Neural cell (in vitro differentiated cells): ENCODE measurements at regions not wholly inside any gene's neighbourhood (a gene's known extent, or its start where the extent isn't known, plus 50 kb on each side); places are given as distances from the start of the nearest gene placed in this dataset.

Experiments
- H2AFZ ChIP-seq: fragments of 200-600, 300-800 bp; sonication (generic), shearing (Covaris generic); 2 replicates; pipeline ENCODE4 v1.6.0; 2014; ENCODE audit warnings: low read depth, mild to moderate bottlenecking, antibody characterized with exemption, low read length, moderate library complexity
- H3F3A ChIP-seq: fragments of 200-600 bp; shearing (Covaris generic); 2 replicates; pipeline ENCODE4 v1.6.1; 2016; ENCODE audit warnings: mild to moderate bottlenecking, moderate library complexity, mixed read lengths, antibody characterized with exemption, low read length; ENCODE audit not compliant: insufficient read depth, poor library complexity, severe bottlenecking
- H3K27ac ChIP-seq: fragments of 200-600, 300-800 bp; sonication (generic), shearing (Covaris generic); 2 replicates; pipeline ENCODE4 v1.5.1; 2014; ENCODE audit warnings: mild to moderate bottlenecking, low read length, moderate library complexity
- H3K27me3 ChIP-seq: fragments of 300-800, 200-600 bp; sonication (generic), shearing (Covaris generic); 2 replicates; pipeline ENCODE4 v1.6.0; 2014; ENCODE audit warnings: mild to moderate bottlenecking, low read depth, low read length, moderate library complexity; ENCODE audit not compliant: insufficient read depth
- H3K36me3 ChIP-seq: fragments of 300-800, 200-600 bp; sonication (generic), shearing (Covaris generic); 2 replicates; pipeline ENCODE4 v1.5.1; 2014; ENCODE audit warnings: mild to moderate bottlenecking, antibody characterized with exemption, low read length, moderate library complexity; ENCODE audit not compliant: insufficient read depth
- H3K4me2 ChIP-seq: fragments of 300-800, 200-600 bp; sonication (generic), shearing (Covaris generic); 2 replicates; pipeline ENCODE4 v1.6.0; 2014; ENCODE audit warnings: mild to moderate bottlenecking, low read length
- H3K4me3 ChIP-seq: fragments of 300-800, 200-600 bp; sonication (generic), shearing (Covaris generic); 2 replicates; pipeline ENCODE4 v1.5.1; 2014; ENCODE audit warnings: mild to moderate bottlenecking, low read length, moderate library complexity
- H3K79me2 ChIP-seq: fragments of 200-600 bp; shearing (Covaris generic); replicated peaks from 2 replicates; pipeline ENCODE4 v1.6.0; 2014; ENCODE audit warnings: mild to moderate bottlenecking, low read length, moderate library complexity; ENCODE audit not compliant: insufficient read depth
- H3K9ac ChIP-seq: fragments of 300-800, 200-600 bp; sonication (generic), shearing (Covaris generic); 2 replicates; pipeline ENCODE4 v1.6.1; 2016; ENCODE audit warnings: mild to moderate bottlenecking, low read length, mixed read lengths
- H3K9me2 ChIP-seq: fragments of 200-600 bp; shearing (Covaris generic); 2 replicates; pipeline ENCODE4 v1.6.1; 2016; ENCODE audit warnings: mild to moderate bottlenecking, low read length, mixed read lengths; ENCODE audit not compliant: insufficient read depth
- H3K9me3 ChIP-seq: fragments of 200-600, 300-800 bp; sonication (generic), shearing (Covaris generic); 2 replicates; pipeline ENCODE4 v1.6.1; 2016; ENCODE audit warnings: mild to moderate bottlenecking, mixed run types, low read length, moderate library complexity, mixed read lengths
- H4K20me1 ChIP-seq: fragments of 200-600 bp; shearing (Covaris generic); 2 replicates; pipeline ENCODE4 v1.6.1; 2016; ENCODE audit warnings: mild to moderate bottlenecking, mixed run types; ENCODE audit not compliant: insufficient read depth
- EP300 ChIP-seq: fragments of 450-650 bp; conservative IDR thresholded peaks from 2 replicates; pipeline ENCODE4 v1.6.1; 2014; ENCODE audit warnings: antibody characterized with exemption, mild to moderate bottlenecking, moderate library complexity; ENCODE audit not compliant: poor library complexity, severe bottlenecking
- EZH2 ChIP-seq: fragments of 200-600, 300-800 bp; shearing (Covaris generic), sonication (generic); IDR thresholded peaks from 2 replicates; pipeline ENCODE4 v1.6.1; 2014; ENCODE audit warnings: antibody characterized with exemption, low read length, borderline replicate concordance, mild to moderate bottlenecking; ENCODE audit not compliant: insufficient read depth, poor library complexity, severe bottlenecking
- MXI1 ChIP-seq: fragments of 450-650 bp; conservative IDR thresholded peaks from 2 replicates; pipeline ENCODE4 v1.6.1; 2014; ENCODE audit warnings: antibody characterized with exemption, mild to moderate bottlenecking; ENCODE audit not compliant: poor library complexity, severe bottlenecking
- POLR2AphosphoS5 ChIP-seq: IDR thresholded peaks from 2 replicates; pipeline ENCODE4 v1.6.1; 2012
- RAD21 ChIP-seq: fragments of 450-650 bp; conservative IDR thresholded peaks from 2 replicates; pipeline ENCODE4 v1.6.1; 2014; ENCODE audit warnings: antibody characterized with exemption, mild to moderate bottlenecking, moderate library complexity
- SMC3 ChIP-seq: fragments of 450-650 bp; conservative IDR thresholded peaks from 2 replicates; pipeline ENCODE4 v1.6.1; 2014; ENCODE audit warnings: antibody characterized with exemption, mild to moderate bottlenecking, moderate library complexity; ENCODE audit not compliant: poor library complexity
- TAF1 ChIP-seq: IDR thresholded peaks from 2 replicates; pipeline ENCODE4 v1.6.1; 2012; ENCODE audit warnings: low read depth
- TF ChIP-seq, protein P1 (sequence below): IDR thresholded peaks from 2 replicates; pipeline ENCODE4 v1.6.1; 2012; ENCODE audit warnings: borderline replicate concordance
- TF ChIP-seq, protein P2 (sequence below): fragments of 450-650 bp; IDR thresholded peaks from 2 replicates; pipeline ENCODE4 v1.5.1; 2014; ENCODE audit warnings: antibody characterized with exemption, mild to moderate bottlenecking, moderate library complexity; ENCODE audit not compliant: poor library complexity, severe bottlenecking

DNA sequence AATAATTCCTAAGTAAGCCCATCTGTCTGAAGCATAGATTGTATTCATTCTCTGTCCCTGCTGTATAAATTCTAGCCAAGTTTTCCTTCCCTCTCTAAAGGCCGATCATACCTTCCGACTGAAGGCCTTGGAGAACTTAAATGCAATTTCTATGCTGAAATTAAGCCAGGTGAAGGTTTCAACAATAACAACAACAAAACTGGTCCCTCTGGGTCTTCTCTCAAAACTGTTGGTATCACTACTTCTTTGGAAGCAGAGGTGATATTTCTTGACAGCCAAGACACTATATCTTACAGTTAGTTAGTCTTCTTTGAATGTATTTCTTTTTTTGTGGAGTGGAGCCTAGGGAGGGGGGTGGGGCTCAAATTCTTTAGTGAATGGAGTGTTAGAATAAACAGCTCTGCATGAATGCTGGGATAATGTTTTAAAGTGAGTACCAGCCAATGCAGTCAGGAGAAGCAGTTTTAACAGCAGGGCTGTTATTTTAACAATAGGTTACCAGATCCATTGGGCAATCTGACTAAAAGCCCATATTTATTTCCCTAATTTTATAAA lies 508.9 kb downstream of the EBF1 start:
- Histone ChIP-seq H3K4me2 (no peak overlapping the region), H3K27ac (no peak overlapping the region), H3F3A (no peaks in the 10 kb centered on the region), H4K20me1 (no peaks in the 10 kb centered on the region), H3K36me3 (no peaks in the 10 kb centered on the region), H3K27me3 (no peaks in the 10 kb centered on the region), H2AFZ (no peak overlapping the region), H3K9me2 (no peaks in the 10 kb centered on the region), H3K79me2 (no peaks in the 10 kb centered on the region), H3K4me3 (no peak overlapping the region), H3K9ac (no peak overlapping the region), H3K9me3 (no peaks in the 10 kb centered on the region)
- TF ChIP-seq SMC3, result no peak

DNA sequence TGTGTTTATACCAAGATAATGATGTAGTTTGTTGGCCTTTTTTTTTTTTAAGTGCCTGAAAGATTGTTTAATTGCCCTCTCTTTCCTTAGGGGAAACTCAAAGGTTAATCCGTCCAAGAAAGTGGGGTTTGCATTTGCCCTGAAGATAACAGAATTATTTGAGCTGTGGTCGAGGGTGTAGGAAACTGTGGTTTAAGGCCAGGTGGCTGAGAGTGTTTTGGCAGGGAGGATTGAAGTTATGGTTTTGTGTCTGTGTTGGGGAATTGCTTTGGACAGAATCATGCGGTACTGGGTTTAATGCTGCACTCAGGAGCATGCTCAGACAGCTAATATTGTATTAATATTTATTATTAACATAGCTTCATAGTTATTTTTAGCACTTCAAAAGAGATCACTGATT lies 509.8 kb downstream of the EBF1 start:
- Histone ChIP-seq H3K79me2 (no peaks in the 10 kb centered on the region), H3F3A (no peaks in the 10 kb centered on the region), H3K36me3 (no peaks in the 10 kb centered on the region), H3K9ac (no peak overlapping the region), H2AFZ (no peak overlapping the region), H3K27me3 (no peaks in the 10 kb centered on the region), H3K9me2 (no peaks in the 10 kb centered on the region), H3K27ac (no peak overlapping the region), H4K20me1 (no peaks in the 10 kb centered on the region), H3K4me3 (no peak overlapping the region), H3K9me3 (no peaks in the 10 kb centered on the region), H3K4me2 (no peak overlapping the region)
- TF ChIP-seq TAF1, result no peak
- no peak for TF ChIP-seq SMC3
- no peak for TF ChIP-seq MXI1
- TF ChIP-seq RAD21, result no peak
- TF ChIP-seq EZH2, result no peak
- TF ChIP-seq, protein P1, sequence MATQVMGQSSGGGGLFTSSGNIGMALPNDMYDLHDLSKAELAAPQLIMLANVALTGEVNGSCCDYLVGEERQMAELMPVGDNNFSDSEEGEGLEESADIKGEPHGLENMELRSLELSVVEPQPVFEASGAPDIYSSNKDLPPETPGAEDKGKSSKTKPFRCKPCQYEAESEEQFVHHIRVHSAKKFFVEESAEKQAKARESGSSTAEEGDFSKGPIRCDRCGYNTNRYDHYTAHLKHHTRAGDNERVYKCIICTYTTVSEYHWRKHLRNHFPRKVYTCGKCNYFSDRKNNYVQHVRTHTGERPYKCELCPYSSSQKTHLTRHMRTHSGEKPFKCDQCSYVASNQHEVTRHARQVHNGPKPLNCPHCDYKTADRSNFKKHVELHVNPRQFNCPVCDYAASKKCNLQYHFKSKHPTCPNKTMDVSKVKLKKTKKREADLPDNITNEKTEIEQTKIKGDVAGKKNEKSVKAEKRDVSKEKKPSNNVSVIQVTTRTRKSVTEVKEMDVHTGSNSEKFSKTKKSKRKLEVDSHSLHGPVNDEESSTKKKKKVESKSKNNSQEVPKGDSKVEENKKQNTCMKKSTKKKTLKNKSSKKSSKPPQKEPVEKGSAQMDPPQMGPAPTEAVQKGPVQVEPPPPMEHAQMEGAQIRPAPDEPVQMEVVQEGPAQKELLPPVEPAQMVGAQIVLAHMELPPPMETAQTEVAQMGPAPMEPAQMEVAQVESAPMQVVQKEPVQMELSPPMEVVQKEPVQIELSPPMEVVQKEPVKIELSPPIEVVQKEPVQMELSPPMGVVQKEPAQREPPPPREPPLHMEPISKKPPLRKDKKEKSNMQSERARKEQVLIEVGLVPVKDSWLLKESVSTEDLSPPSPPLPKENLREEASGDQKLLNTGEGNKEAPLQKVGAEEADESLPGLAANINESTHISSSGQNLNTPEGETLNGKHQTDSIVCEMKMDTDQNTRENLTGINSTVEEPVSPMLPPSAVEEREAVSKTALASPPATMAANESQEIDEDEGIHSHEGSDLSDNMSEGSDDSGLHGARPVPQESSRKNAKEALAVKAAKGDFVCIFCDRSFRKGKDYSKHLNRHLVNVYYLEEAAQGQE, result no peak
- no peak for TF ChIP-seq POLR2AphosphoS5
- TF ChIP-seq EP300, result no peak
- TF ChIP-seq, protein P2, sequence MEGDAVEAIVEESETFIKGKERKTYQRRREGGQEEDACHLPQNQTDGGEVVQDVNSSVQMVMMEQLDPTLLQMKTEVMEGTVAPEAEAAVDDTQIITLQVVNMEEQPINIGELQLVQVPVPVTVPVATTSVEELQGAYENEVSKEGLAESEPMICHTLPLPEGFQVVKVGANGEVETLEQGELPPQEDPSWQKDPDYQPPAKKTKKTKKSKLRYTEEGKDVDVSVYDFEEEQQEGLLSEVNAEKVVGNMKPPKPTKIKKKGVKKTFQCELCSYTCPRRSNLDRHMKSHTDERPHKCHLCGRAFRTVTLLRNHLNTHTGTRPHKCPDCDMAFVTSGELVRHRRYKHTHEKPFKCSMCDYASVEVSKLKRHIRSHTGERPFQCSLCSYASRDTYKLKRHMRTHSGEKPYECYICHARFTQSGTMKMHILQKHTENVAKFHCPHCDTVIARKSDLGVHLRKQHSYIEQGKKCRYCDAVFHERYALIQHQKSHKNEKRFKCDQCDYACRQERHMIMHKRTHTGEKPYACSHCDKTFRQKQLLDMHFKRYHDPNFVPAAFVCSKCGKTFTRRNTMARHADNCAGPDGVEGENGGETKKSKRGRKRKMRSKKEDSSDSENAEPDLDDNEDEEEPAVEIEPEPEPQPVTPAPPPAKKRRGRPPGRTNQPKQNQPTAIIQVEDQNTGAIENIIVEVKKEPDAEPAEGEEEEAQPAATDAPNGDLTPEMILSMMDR, result no peak

DNA sequence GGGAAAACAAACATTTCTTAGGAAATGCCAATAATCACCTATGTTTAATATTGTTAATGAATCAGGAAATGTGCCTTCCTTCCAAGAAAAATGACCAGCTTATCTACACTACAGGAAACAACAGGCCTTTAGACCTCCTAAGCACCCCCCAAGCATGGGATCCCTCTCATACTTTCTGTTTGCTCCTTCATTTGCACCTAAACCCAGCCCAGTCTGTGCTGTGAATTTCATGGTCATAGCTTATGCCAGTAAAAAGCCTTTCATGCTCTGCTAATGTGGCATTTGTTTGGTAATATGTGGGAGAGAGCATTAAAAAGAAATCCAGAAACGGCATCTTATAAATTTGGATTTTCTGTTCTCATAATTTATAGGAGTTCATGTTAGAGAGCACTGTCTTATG lies 511.1 kb downstream of the EBF1 start:
- no peaks in the 10 kb centered on the region for H3K9me3 ChIP-seq
- H3K36me3 ChIP-seq, result no peaks in the 10 kb centered on the region
- TF ChIP-seq, protein P2, result no peak

More for the DNA sequence above, 511.1 kb downstream of the EBF1 start:
- H3F3A ChIP-seq, result no peaks in the 10 kb centered on the region
- H3K4me2 ChIP-seq, result no peak overlapping the region
- H3K9ac ChIP-seq, result no peak overlapping the region
- no peaks in the 10 kb centered on the region for H4K20me1 ChIP-seq
- no peak overlapping the region for H2AFZ ChIP-seq
- no peak overlapping the region for H3K4me3 ChIP-seq
- H3K27me3 ChIP-seq, result no peaks in the 10 kb centered on the region
- H3K9me2 ChIP-seq, result no peaks in the 10 kb centered on the region
- no peak overlapping the region for H3K27ac ChIP-seq
- no peaks in the 10 kb centered on the region for H3K79me2 ChIP-seq
